Urinary bladder (tissue), 3 donors: ENCODE measurements at regions not wholly inside any gene's neighbourhood (a gene's known extent, or its start where the extent isn't known, plus 50 kb on each side); places are given as distances from the start of the nearest gene placed in this dataset.

Source experiments
- DNase-seq: peaks from one replicate; pipeline ENCODE4 v3.0.0-alpha.2; 2015; ENCODE audit errors: extremely low spot score
- H3K27ac ChIP-seq: one replicate; pipeline ENCODE4 v1.5.1; 2013; ENCODE audit warnings: low read depth, mild to moderate bottlenecking, moderate library complexity
- H3K36me3 ChIP-seq: one replicate; pipeline ENCODE4 v1.6.1; 2013; ENCODE audit warnings: mild to moderate bottlenecking, moderate library complexity; ENCODE audit not compliant: insufficient read depth
- H3K4me1 ChIP-seq: one replicate; pipeline ENCODE4 v1.6.1; 2013; ENCODE audit warnings: mild to moderate bottlenecking, moderate library complexity; ENCODE audit not compliant: insufficient read depth
- H3K4me3 ChIP-seq: one replicate; pipeline ENCODE4 v1.5.1; 2013; ENCODE audit warnings: low read depth, low read length
- WGBS: extraction: QIAGEN DNeasy Blood & Tissue Kit; methylation state at CpG from one replicate; pipeline ENCODE4 v1.1.7; 2013; 5-methylcytosine and 5-hydroxymethylcytosine counted together
- donor health status: healthy with polysubstance abuse.
- donor health status: healthy.

GRCh38 chr6:156024339-156024738 is 568.7 kb upstream of the NOX3 start:
- no peak for DNase-seq
- Histone ChIP-seq H3K4me1 (no peaks in the 10 kb centered on the region), H3K4me3 (no peak overlapping the region), H3K27ac (no peak overlapping the region), H3K36me3 (no peaks in the 10 kb centered on the region)
- 95% methylated on average over 5 of the region's 5 CpGs for WGBS

- Histone ChIP-seq H3K4me3 (no peak overlapping the region), H3K36me3 (no peaks in the 10 kb centered on the region), H3K27ac (no peak overlapping the region), H3K4me1 (no peaks in the 10 kb centered on the region)
- 84% methylated on average over 6 of the region's 6 CpGs for WGBS
- no peak for DNase-seq
Observed at GRCh38 chr6:156021746-156022396, 566.2 kb upstream of the NOX3 start.

DNA sequence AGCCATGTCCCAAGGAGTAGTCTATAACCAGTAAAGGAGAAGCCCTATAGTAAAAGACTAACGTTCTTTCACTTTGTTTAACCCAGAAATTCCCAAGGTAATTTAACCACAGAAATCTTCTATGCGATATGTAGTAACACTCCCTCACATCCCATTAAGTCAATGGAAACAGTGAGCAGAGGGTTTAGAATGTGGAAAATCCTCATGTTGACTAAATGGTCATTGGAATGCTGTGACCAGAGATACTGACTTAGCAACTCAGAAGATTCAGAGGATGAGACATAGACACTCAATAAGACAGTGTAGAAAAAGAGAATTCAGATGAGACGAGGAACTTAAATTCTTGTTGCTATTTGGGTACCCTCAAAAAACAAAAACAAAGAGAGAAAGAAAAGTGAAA is 562.2 kb upstream of the NOX3 start:
- no peaks in the 10 kb centered on the region for H3K36me3 ChIP-seq
- H3K4me1 ChIP-seq, result no peaks in the 10 kb centered on the region
- DNase-seq, result no peak
- WGBS, result 82% methylated on average over 3 of the region's 3 CpGs
- no peak overlapping the region for H3K27ac ChIP-seq
- no peak overlapping the region for H3K4me3 ChIP-seq

GRCh38 chr6:156016186-156016976 is 560.7 kb upstream of the NOX3 start:
- Histone ChIP-seq H3K27ac (no peak overlapping the region), H3K4me3 (no peak overlapping the region), H3K4me1 (no peaks in the 10 kb centered on the region), H3K36me3 (no peaks in the 10 kb centered on the region)
- DNase-seq, result no peak
- 83% methylated on average over 7 of the region's 7 CpGs for WGBS

DNA sequence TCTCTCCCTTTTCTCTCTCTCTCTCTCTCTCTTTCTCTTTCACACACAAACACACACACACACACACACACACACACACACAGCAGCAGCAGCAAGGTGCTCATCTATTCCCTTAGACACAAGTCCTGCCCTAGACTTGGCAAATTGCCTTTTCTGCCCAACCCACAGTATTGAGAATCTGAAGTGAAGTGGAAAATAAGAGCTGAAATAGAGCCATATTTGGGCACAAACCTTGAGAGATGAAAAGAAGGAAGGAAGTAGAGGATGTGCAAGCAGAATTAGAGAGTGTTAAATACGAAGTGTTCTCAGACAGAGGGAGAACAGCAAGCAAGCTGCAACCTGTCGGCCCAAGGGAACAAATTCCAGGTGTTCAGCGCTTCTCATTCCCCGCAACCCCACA is 557.5 kb upstream of the NOX3 start:
- no peaks in the 10 kb centered on the region for H3K36me3 ChIP-seq
- H3K4me3 ChIP-seq, result no peak overlapping the region
- no peaks in the 10 kb centered on the region for H3K4me1 ChIP-seq
- whole genome bisulfite sequencing, result 69% methylated on average over 4 of the region's 4 CpGs
- no peak for DNase-seq
- no peak overlapping the region for H3K27ac ChIP-seq

DNA sequence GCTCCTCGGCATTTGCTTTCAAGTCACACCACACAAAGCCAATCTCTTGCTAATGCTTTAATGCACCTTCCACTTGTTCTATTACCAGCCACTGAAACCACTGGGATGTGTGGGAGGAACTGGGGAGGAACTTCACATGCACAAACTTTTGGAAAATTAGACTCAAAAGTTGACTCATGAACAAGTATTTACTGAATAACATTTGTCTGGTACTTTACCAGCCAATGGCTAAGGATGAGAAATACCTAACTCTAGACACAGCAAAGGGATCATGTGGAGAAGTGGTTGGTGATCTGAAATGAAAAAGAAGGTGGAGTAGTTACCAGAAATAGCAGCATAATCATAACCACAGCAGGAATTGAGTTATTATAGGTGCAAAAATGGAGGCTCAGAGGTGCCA is 554.0 kb upstream of the NOX3 start:
- Histone ChIP-seq H3K4me1 (no peaks in the 10 kb centered on the region), H3K27ac (no peak overlapping the region), H3K4me3 (no peak overlapping the region), H3K36me3 (no peaks in the 10 kb centered on the region)
- DNase-seq, result no peak
- WGBS, result 98% methylated on average over 1 of the region's 1 CpG

- Histone ChIP-seq H3K27ac (no peak overlapping the region), H3K4me3 (no peak overlapping the region), H3K4me1 (peaks cover 1% of the 10 kb centered on the region), H3K36me3 (no peaks in the 10 kb centered on the region)
- 87% methylated on average over 2 of the region's 2 CpGs for WGBS
- no peak for DNase-seq
Observed at GRCh38 chr6:156004796-156005195, 549.2 kb upstream of the NOX3 start.

DNA sequence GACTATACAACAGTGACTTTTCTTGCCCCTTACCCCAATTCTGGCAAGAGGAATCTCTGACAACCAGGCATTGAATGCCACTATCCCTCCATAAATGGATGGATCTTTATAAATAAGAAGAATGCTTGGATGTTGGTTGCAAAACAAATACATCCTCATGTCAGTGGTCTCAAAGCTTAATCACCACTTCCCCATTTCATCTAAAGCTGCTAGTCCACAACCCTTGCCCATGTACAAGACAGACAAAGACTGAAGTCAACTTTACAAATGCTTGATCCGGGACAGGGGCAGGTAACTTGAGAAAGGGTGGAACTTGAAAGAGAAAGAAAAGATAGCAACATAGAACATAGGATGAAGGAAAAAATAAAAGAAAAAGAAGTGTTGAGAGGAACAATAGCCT is 540.5 kb upstream of the NOX3 start:
- H3K4me3 ChIP-seq, result no peak overlapping the region
- WGBS, result 89% methylated on average over 1 of the region's 1 CpG
- DNase-seq, result no peak
- H3K4me1 ChIP-seq, result no peaks in the 10 kb centered on the region
- H3K27ac ChIP-seq, result no peak overlapping the region
- H3K36me3 ChIP-seq, result no peaks in the 10 kb centered on the region

DNA sequence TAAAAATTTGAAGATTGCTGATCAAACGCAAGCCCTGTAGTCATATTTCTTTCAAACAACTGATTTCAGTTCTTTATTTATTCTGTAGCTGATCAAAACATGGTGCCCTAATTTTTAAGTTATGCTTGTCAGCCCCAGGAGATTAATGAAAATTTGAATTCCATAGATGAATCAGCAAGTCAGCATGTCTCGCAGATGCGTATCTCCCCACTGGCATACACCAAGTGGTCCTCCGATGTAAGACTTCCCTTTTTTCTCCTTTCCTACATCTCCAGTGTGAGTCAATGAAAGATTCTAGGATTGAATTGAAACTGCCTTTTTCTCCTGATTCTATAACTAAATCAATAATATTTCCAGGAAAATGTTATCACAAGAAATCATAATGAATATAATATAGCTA is 539.6 kb upstream of the NOX3 start:
- Histone ChIP-seq H3K4me1 (no peaks in the 10 kb centered on the region), H3K4me3 (no peak overlapping the region), H3K36me3 (no peaks in the 10 kb centered on the region), H3K27ac (no peak overlapping the region)
- WGBS, result 89% methylated on average over 4 of the region's 4 CpGs
- DNase-seq, result no peak

GRCh38 chr6:155994086-155994485 is 538.4 kb upstream of the NOX3 start:
- no peak overlapping the region for H3K4me3 ChIP-seq
- 95% methylated on average over 7 of the region's 7 CpGs for WGBS
- H3K27ac ChIP-seq, result no peak overlapping the region
- no peaks in the 10 kb centered on the region for H3K4me1 ChIP-seq
- DNase-seq, result no peak
- no peaks in the 10 kb centered on the region for H3K36me3 ChIP-seq

GRCh38 chr6:155993240-155993639 is 537.6 kb upstream of the NOX3 start:
- no peak overlapping the region for H3K4me3 ChIP-seq
- H3K36me3 ChIP-seq, result no peaks in the 10 kb centered on the region
- no peaks in the 10 kb centered on the region for H3K4me1 ChIP-seq
- WGBS, result 81% methylated on average over 6 of the region's 6 CpGs
- H3K27ac ChIP-seq, result no peak overlapping the region
- no peak for DNase-seq

DNA sequence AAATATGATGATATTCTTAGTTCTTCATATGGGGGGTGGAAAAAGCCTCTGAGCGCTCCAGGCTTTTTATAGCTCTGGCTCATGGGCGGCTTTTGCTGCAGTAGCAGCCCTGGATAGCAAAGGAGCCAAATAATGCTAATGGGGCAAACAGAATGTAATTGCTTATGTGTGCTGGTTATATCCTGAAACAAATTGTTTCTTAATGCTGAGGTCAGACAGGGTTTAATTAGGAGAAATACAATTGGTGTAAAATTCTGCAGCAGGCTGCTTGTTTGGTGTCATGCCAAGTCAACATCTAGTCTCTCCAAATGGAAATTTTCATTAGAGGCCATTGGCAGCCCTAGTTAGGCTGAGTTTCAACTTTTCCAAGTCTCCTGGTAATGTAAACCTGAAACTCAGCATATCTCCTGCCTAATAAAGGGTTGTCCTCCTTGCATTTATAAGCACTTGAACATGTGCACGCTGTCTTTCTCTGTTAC is 530.1 kb upstream of the NOX3 start:
- Histone ChIP-seq H3K27ac (no peak overlapping the region), H3K4me1 (no peaks in the 10 kb centered on the region), H3K36me3 (no peaks in the 10 kb centered on the region), H3K4me3 (no peak overlapping the region)
- 22% methylated on average over 3 of the region's 3 CpGs for WGBS
- peak; percentile 74 for DNase-seq

- no peaks in the 10 kb centered on the region for H3K4me1 ChIP-seq
- no peaks in the 10 kb centered on the region for H3K36me3 ChIP-seq
- DNase-seq, result no peak
- H3K4me3 ChIP-seq, result no peak overlapping the region
- H3K27ac ChIP-seq, result no peak overlapping the region
Observed at GRCh38 chr6:155980768-155981079, 525.1 kb upstream of the NOX3 start.

DNA sequence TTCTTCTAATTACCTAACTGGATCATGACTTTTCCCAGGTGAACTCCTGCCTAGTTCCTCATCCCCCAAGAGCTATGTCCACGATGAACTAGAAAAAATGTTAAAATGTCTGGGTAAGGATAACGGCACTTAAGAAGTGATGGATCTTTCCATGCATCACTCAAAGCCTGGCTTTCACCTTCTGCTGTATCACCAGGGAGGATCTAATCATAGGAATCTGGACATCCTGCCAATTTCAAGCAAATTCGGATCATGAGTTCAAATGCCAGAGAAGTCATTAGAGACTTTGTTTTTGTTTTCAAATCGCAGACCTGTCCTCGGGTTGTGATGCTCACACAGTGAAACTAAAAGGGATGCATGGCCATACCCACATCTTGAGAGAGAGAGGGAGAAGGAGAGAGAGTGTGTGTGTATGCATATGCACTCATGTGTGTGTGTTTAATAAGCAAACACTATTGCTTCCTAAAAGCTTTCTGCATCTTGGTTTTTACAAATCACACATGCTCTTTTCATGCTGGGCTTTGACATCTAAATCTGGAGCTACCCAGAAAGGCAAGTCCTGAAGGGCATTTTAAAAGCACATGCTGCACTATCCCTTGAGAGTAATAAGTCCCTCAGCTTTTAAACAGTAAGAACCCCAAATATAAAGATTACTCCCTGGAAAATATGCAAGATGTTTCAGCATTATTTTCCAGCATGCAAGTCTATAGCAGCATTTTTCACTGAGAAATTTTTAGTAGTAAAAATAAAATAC is 524.6 kb upstream of the NOX3 start:
- Histone ChIP-seq H3K36me3 (no peaks in the 10 kb centered on the region), H3K4me1 (no peaks in the 10 kb centered on the region), H3K27ac (no peak overlapping the region), H3K4me3 (no peak overlapping the region)
- WGBS, result 51% methylated on average over 5 of the region's 5 CpGs
- DNase-seq, result no peak
